ENCODE measurements at regions not wholly inside any gene's neighbourhood (a gene's known extent, or its start where the extent isn't known, plus 50 kb on each side); places are given as distances from the start of the nearest gene placed in this dataset.

- in situ Hi-C loops (cut with HindIII; ENCODE audit: low pct_unique_long_range_greater_than_20kb, low sequenced_read_pairs): no loop called here
Observed at GRCh38 chr2:120437604-120438000, 91.7 kb downstream of the INHBB start.

DNA sequence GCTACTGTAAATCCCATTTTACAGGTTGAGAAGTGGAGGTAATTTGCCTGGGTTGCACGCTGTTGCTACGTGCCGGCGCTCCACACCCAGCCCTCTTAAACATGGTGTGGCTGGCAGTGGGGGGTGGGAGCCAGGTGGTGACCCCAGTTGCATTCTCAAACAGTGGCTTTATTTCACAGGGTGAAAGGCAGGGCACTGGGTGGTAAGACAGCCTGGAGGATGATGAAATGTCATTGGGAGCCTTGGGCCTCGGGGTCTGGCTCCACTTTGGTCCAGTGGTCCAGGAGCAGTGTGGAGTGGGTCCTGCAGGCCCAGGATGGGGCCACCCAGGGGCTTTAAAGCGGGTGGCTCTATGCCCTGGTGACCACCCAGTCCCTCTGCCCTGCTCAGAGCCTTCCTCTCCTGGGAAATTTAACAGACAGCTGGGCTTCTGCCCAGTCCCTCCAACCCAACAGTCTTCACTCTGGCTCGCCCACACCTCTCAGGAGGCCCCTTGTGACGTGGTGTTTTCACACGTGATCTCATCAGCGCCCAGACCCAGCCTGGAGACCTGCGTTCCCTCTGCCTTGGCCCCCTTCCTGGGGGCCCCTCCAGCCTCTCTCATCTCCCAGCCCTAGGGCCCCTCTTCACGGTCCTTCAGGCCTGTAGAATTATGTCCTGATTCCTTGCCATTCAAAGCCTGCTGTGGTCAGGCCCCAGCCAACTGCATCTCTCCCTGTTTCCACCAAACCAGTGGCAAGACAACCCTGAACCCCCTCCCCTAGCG is 92.5 kb downstream of the INHBB start:
- in situ Hi-C loops (cut with HindIII; ENCODE audit: low pct_unique_long_range_greater_than_20kb, low sequenced_read_pairs): no loop called here

More at GRCh38 chr2:120437604-120438000, 91.7 kb downstream of the INHBB start:
- DNase-seq (ENCODE audit: low read depth): no peak

GRCh38 chr2:120439067-120439368 is 93.1 kb downstream of the INHBB start:
- in situ Hi-C loops (cut with HindIII; ENCODE audit: low pct_unique_long_range_greater_than_20kb, low sequenced_read_pairs): no loop called here
- no peak for DNase-seq (ENCODE audit: low read depth)

More for the DNA sequence above, 92.5 kb downstream of the INHBB start:
- no peak for DNase-seq (ENCODE audit: low read depth)

DNA sequence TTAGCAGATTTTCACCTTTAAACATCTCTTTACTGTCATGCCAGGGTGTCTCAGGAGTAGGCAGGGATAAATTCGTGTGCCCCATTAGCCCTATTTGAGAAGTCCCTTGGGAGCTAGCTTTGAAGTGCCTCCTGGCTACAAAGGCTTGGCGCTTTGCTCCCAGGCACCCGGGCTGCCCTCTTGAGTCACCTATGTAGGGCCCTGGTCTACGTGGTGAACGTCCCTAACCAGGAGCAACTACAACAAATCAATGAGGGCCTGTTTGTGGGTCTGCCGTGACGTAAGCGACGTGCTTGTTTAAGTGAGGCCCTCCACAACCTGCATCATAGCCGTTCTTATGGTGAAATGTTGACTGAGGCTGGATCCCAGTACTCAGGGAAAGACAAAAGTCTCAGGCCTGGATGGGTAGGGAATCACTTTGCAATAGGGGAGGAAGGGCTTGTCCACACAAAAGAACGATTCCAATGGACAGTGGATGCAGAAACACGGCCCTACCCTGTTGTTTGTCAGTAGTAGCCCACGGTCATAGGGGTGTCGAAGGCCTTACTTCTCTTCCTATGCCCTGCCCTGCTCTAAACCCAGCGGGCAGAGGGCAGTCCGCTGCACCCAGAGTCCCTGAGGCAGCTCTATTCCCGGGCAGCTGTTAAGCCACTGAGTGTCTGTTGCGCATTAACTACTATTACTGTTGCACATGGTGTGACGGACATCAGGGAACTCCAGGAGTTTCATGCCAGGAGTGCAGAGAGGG is 93.9 kb downstream of the INHBB start:
- in situ Hi-C loops (cut with HindIII; ENCODE audit: low pct_unique_long_range_greater_than_20kb, low sequenced_read_pairs): no loop called here
- DNase-seq (ENCODE audit: low read depth): no peak

DNA sequence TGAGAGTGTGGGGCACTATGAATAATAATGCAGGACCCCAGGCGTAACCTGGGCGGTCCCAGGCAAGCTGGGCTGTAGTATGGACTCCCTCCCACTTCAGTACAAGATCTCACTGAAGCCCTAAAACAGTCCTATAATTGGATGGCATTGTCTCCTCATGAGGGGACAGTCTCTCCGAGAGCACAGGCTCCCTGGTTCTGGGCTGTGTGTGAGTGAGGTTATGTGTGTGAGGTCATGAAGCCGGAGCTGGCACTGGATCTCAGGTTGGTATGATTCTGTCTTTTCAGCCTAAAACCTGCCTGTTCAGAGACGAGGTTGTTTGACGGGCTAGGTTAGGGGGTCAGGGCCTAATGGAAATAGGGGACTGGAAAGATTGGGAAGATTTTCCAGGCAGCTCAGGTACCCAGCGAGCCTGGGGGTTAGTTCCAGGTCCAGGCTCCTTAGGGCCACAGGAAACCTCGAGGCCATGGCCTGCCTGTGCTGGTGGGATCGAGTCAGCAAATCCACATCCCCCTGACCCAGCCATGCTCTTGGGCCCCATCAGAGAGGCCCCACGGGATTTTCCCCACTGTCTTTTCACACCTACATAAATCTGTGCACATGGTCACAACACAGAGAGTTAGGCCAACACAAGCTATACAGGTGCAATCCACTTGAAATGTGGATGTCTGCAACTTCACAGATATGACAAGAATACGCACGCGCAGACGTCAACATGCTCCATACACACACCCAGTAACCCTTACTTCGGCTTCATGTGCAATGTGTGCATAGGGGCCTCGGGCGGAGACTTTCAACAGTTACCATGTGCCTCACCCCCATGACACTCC is 94.8 kb downstream of the INHBB start:
- in situ Hi-C loops (cut with HindIII; ENCODE audit: low pct_unique_long_range_greater_than_20kb, low sequenced_read_pairs): no loop called here
- DNase-seq (ENCODE audit: low read depth): no peak

DNA sequence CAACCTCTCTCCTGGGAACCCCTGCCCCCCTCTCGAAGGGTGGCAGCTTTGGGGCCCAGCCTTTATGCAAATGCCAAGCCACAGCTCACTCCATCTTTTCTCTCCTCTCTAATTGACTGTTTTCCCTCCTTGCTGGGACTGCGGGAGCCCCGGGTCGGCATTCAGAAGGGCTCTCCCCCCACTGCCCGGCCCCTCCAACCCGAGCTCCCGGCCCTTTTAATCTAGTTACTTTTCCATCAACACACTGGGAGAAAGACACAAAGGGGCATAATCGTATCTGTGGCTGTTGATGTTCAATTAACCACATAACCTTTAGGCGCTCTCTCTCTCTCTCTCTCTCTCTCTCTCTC is 95.4 kb downstream of the INHBB start:
- in situ Hi-C loops (cut with HindIII; ENCODE audit: low pct_unique_long_range_greater_than_20kb, low sequenced_read_pairs): no loop called here

DNA sequence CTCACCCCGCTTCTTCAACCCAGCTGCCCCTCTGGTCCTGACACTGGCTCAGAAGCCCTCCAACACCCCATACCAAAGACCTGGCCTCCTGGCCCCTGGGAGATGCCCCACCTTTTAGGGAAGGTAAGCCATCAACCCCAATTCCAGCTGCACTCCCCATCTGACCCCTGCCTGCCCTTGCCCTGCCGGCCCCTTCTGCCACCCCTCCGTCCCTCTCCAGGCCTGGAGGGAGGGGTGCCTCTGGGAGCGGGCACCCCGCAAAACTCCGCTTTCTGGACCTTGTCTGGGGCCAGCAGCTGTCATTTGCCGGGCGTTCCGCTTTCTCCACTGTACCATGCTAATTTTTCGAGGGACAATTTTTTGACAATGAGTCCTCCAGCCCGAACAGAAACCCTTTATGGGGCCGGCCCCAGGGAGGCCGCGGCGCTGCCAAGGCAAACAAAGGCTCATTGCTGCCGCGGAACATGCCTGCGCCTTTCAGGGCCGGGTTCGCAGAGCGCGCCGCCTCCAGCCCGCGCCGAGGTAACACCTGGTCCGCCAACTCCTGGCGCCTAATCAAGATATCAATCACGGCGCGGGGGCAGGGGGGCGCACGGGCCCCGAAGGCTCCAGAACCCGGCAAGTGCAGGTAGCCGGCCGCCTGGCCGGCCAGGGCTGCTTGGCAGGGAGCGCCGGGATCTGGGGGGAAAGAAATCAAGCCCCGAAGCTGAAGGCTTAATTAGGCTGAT is 96.0 kb downstream of the INHBB start:
- DNase-seq (ENCODE audit: low read depth): no peak
- in situ Hi-C loops (cut with HindIII; ENCODE audit: low pct_unique_long_range_greater_than_20kb, low sequenced_read_pairs): no loop called here

More for the DNA sequence above, 95.4 kb downstream of the INHBB start:
- no peak for DNase-seq (ENCODE audit: low read depth)

DNA sequence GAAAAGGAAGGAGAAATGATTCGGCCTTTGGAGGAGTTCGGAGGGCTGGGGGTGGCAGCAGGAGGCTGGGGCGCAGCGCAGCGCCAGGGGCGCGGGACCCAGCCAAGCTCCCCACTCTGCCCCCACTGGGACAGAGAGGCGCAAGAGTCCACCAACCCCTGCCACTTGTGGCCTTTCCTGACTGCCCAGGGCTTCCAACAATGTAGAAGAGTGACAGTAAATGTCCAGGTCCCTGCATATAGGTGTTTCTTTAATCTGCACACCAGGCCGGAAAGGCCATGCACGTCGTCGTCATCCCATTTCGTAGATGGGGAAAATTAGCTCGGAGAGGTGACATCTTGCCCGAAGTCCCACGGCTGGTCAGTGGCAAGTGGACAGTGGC is 96.6 kb downstream of the INHBB start:
- no peak for DNase-seq (ENCODE audit: low read depth)
- in situ Hi-C loops (cut with HindIII; ENCODE audit: low pct_unique_long_range_greater_than_20kb, low sequenced_read_pairs): no loop called here

- no peak for DNase-seq (ENCODE audit: low read depth)
- in situ Hi-C loops (cut with HindIII; ENCODE audit: low pct_unique_long_range_greater_than_20kb, low sequenced_read_pairs): no loop called here
Observed at GRCh38 chr2:120442923-120443571, 97.1 kb downstream of the INHBB start.

- DNase-seq (ENCODE audit: low read depth): no peak
- in situ Hi-C loops (cut with HindIII; ENCODE audit: low pct_unique_long_range_greater_than_20kb, low sequenced_read_pairs): no loop called here
Observed at GRCh38 chr2:120443946-120444345, 98.0 kb downstream of the INHBB start.

DNA sequence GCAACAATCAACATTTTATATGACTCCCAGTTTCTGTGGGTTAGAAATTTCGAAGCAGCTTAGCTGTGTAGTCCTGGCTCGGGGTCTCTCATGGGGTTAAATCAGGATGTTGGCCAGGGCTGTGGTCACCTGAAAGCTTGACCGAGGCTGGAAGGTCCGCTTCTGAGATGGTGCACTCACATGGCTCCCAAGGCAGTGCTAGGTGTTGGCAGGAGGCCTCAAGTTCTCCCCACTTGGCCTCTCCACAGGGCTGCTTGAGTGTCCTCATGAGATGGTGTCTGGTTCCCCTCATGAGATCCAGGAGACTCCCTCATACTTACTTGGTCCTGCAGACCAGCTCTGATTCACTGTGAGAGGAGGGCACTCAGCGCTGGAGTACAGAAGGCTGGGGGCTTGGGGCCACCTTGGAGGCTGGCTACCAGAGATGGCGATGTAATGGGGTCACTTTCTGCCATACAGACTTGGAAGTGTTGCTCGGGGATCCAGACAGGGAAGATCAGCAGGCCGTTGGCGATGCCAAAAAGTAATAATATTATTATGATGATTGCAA is 98.8 kb downstream of the INHBB start:
- in situ Hi-C loops (cut with HindIII; ENCODE audit: low pct_unique_long_range_greater_than_20kb, low sequenced_read_pairs): no loop called here
- no peak for DNase-seq (ENCODE audit: low read depth)

DNA sequence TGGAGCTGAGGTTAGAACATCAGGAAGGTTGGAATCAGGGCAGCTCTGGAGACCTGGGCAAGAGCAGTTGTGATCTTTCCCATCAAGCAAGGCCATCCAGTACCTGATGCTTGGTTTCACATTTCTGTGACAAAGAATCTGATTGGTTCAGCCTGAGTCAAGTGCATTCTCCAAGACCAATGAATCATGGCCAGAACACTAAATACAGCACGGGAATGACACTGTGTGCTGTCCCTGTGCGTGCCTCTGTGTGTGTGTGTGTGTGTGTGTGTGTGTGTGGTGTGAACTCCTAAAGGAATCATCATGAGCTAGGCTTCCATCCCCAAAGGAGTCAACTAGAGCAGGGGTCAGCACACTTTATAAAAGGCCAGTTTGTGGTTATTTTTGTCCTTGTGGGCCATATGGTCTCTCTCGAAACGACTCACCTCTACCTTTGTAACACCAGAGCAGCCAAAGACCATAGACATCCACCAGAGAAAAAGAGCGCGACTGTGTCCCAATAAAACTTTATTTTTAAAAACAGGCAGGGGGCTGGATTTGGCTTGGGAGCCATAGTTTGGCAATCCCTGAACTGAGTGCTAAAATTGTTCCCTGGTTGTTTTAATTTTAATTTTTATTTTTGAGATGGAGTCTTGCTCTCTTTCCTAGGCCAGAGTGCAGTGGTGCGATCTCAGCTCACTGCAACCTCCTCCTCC is 99.7 kb downstream of the INHBB start:
- peak; percentile 82 for DNase-seq (ENCODE audit: low read depth)
- in situ Hi-C loops (cut with HindIII; ENCODE audit: low pct_unique_long_range_greater_than_20kb, low sequenced_read_pairs): no loop called here

DNA sequence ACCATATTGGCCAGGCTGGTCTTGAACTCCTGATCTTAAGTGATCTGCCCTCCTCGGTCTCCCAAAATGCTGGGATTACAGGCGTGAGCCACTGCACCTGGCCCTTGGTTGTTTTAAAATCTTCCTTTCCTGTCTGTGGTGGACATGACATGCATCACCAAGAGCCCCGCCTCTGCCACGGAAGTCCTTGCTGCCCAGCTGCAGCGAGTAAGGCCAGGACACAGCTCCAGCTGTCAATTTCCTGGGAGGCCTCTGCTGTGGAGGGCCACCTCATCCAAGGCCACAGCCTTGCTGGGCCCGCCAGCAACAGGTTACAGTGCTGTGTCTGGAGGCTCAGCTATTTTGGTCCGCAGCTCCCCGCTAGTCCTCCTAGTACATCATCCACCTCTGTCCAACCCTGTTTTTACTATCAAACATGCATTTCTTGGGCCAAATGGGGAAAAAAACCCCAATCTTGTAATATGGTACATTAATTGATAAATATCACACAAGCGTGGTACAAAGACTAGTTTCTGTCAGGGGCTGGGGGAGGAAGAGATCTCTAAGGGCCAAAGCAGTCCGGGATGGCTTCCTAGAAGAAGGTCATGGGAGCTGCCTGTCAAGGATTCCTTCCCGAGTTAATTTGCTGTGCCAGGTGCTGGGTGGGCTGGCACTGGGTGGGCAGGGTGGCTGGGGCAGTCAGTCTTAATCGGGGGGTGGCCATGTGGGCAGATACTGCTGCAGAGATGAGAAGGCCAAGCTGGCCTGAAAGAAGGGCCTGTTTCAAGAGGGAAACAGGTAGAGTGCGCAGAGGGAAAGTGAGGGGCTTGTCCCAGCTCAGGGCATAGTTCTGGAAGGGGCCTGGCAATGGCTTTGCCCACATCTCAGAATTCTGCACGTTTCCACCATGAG is 100.5 kb downstream of the INHBB start:
- in situ Hi-C loops (cut with HindIII; ENCODE audit: low pct_unique_long_range_greater_than_20kb, low sequenced_read_pairs): no loop called here
- no peak for DNase-seq (ENCODE audit: low read depth)

- in situ Hi-C loops (cut with HindIII; ENCODE audit: low pct_unique_long_range_greater_than_20kb, low sequenced_read_pairs): no loop called here
- DNase-seq (ENCODE audit: low read depth): no peak
Observed at GRCh38 chr2:120447127-120447785, 101.3 kb downstream of the INHBB start.

- in situ Hi-C loops (cut with HindIII; ENCODE audit: low pct_unique_long_range_greater_than_20kb, low sequenced_read_pairs): no loop called here
- DNase-seq (ENCODE audit: low read depth): no peak
Observed at GRCh38 chr2:120448436-120448835, 102.5 kb downstream of the INHBB start.

Measured in Caki2 (cell line).